Choroid plexus epithelial cell (primary cell): ENCODE measurements at regions not wholly inside any gene's neighbourhood (a gene's known extent, or its start where the extent isn't known, plus 50 kb on each side); places are given as distances from the start of the nearest gene placed in this dataset.

Source experiments
- DNase-seq: peaks from one replicate; pipeline ENCODE4 v3.0.0-alpha.2; 2010; ENCODE audit warnings: low read depth
- H3K4me3 ChIP-seq: 2 replicates; pipeline ENCODE4 v1.5.1; 2011; ENCODE audit warnings: low read depth, mild to moderate bottlenecking, control low read depth, low read length, moderate library complexity
- TF ChIP-seq, protein P1 (sequence below): conservative IDR thresholded peaks from 2 replicates; pipeline ENCODE4 v1.5.1; 2011; ENCODE audit warnings: low read depth, mild to moderate bottlenecking, control low read depth, inconsistent platforms, low read length, moderate library complexity

GRCh38 chr21:24716281-24716918 is 890.9 kb downstream of the MRPL39 start:
- peak; percentile 7 for DNase-seq
- H3K4me3 ChIP-seq = no peak overlapping the region
- TF ChIP-seq, protein P1, sequence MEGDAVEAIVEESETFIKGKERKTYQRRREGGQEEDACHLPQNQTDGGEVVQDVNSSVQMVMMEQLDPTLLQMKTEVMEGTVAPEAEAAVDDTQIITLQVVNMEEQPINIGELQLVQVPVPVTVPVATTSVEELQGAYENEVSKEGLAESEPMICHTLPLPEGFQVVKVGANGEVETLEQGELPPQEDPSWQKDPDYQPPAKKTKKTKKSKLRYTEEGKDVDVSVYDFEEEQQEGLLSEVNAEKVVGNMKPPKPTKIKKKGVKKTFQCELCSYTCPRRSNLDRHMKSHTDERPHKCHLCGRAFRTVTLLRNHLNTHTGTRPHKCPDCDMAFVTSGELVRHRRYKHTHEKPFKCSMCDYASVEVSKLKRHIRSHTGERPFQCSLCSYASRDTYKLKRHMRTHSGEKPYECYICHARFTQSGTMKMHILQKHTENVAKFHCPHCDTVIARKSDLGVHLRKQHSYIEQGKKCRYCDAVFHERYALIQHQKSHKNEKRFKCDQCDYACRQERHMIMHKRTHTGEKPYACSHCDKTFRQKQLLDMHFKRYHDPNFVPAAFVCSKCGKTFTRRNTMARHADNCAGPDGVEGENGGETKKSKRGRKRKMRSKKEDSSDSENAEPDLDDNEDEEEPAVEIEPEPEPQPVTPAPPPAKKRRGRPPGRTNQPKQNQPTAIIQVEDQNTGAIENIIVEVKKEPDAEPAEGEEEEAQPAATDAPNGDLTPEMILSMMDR = no peak

DNA sequence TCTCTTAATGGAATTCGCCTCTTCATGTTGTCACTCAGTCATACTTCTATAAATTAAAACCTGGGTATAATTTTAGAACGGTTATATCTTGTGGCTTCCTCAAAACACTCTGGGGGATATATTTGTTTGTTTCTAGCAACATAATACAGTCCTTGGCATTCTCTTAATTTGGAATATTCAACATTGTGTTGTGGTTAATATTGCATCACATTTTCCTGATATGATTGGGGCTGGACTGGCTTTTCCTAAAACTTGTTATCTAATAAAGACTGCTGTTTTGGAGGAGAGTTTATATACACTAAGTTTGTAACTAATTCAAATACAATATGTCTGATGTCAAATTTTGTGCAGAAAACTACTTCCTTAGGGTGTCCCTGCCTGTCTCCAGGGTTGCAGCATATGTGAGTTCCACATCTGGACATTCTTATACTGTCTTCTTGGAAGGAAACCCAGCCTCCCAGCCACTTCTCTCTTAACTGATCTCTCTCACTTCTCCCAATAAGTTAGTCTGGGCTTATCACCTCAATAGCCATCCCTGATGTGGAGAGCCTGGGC is 892.6 kb downstream of the MRPL39 start:
- DNase-seq = no peak
- TF ChIP-seq, protein P1 = no peak
- H3K4me3 ChIP-seq = no peak overlapping the region

DNA sequence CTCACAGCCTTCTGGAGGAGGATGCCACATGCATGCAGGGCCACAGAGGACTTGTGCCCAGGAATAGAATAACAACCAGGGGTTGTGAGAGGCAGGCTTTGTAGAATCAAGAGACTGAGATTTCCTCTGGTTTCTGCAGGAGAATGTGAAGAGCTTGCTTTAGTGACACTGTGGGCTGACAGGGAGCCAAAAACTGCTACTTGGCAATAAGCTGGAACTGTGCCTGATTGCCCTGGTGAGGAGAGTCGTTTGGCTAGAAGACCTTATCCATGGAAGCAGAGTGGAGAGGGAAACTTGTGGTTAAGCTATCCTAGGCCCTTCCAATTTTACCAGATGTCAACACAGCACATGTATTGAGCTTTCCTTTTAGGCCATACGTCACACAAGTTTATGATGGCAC is 902.1 kb downstream of the MRPL39 start:
- H3K4me3 ChIP-seq = no peak overlapping the region
- TF ChIP-seq, protein P1 = no peak

GRCh38 chr21:24693779-24694178 is 913.5 kb downstream of the MRPL39 start:
- H3K4me3 ChIP-seq = no peak overlapping the region
- TF ChIP-seq, protein P1 = no peak
- no peak for DNase-seq

More for the DNA sequence above, 902.1 kb downstream of the MRPL39 start:
- DNase-seq = no peak

GRCh38 chr21:24681456-24681855 is 925.8 kb downstream of the MRPL39 start:
- no peak overlapping the region for H3K4me3 ChIP-seq
- no peak for DNase-seq
- TF ChIP-seq, protein P1 = no peak

GRCh38 chr21:24671901-24672300 is 935.4 kb downstream of the MRPL39 start:
- no peak for DNase-seq
- no peak overlapping the region for H3K4me3 ChIP-seq
- TF ChIP-seq, protein P1 = no peak

- TF ChIP-seq, protein P1 = no peak
- DNase-seq = no peak
- no peak overlapping the region for H3K4me3 ChIP-seq
Measured at GRCh38 chr21:24658926-24659325, 948.4 kb downstream of the MRPL39 start.
